Trophoblast cell (in vitro differentiated cells and primary cell): ENCODE measurements at regions not wholly inside any gene's neighbourhood (a gene's known extent, or its start where the extent isn't known, plus 50 kb on each side); places are given as distances from the start of the nearest gene placed in this dataset.

Source experiments
- DNase-seq, 2 donors: peaks; one replicate each; pipeline ENCODE4 v3.0.0-alpha.2; 2016
- H2AFZ ChIP-seq: 2 replicates; pipeline ENCODE4 v1.6.1; 2013; ENCODE audit warnings: low read length, moderate library complexity, mild to moderate bottlenecking; ENCODE audit not compliant: insufficient read depth, poor library complexity
- H2AK5ac ChIP-seq: 2 replicates; pipeline ENCODE4 v1.6.1; 2013; ENCODE audit warnings: mild to moderate bottlenecking, low read length
- H2BK120ac ChIP-seq: 2 replicates; pipeline ENCODE4 v1.6.1; 2013; ENCODE audit warnings: low read length, mild to moderate bottlenecking, moderate library complexity; ENCODE audit not compliant: insufficient read depth, poor library complexity
- H2BK12ac ChIP-seq: 2 replicates; pipeline ENCODE4 v1.6.1; 2013; ENCODE audit warnings: mild to moderate bottlenecking, low read length, moderate library complexity
- H2BK5ac ChIP-seq: 2 replicates; pipeline ENCODE4 v1.6.1; 2013; ENCODE audit warnings: low read length, low read depth, moderate library complexity, mild to moderate bottlenecking; ENCODE audit not compliant: poor library complexity
- H3K14ac ChIP-seq: 2 replicates; pipeline ENCODE4 v1.6.1; 2013; ENCODE audit warnings: mild to moderate bottlenecking, low read length
- H3K18ac ChIP-seq: 2 replicates; pipeline ENCODE4 v1.6.1; 2013; ENCODE audit warnings: mild to moderate bottlenecking, low read length
- H3K23ac ChIP-seq: 2 replicates; pipeline ENCODE4 v1.6.1; 2013; ENCODE audit warnings: low read length
- H3K27ac ChIP-seq: 2 replicates; pipeline ENCODE4 v1.5.1; 2013; ENCODE audit warnings: low read depth, mild to moderate bottlenecking, inconsistent platforms, low read length, moderate library complexity
- H3K27me3 ChIP-seq: 2 replicates; pipeline ENCODE4 v1.6.1; 2013; ENCODE audit warnings: inconsistent platforms, mild to moderate bottlenecking, low read length, moderate library complexity; ENCODE audit not compliant: insufficient read depth
- H3K36me3 ChIP-seq, 2 experiments: 1 replicate in 1 of 2; 2 replicates in 1 of 2; pipeline ENCODE4 v1.6.1; 2013; ENCODE audit warnings: low read length in 2 of 2, mild to moderate bottlenecking in 2 of 2, moderate library complexity in 1 of 2; ENCODE audit not compliant: insufficient read depth in 2 of 2, control insufficient read depth in 1 of 2
- H3K4ac ChIP-seq: 2 replicates; pipeline ENCODE4 v1.6.1; 2013; ENCODE audit warnings: low read depth, mild to moderate bottlenecking, low read length, moderate library complexity
- H3K4me1 ChIP-seq, 2 experiments: 1 replicate in 1 of 2; 2 replicates in 1 of 2; pipeline ENCODE4 v1.6.1; 2013; ENCODE audit warnings: low read length in 2 of 2, mild to moderate bottlenecking in 2 of 2, moderate library complexity in 1 of 2; ENCODE audit not compliant: insufficient read depth in 2 of 2, control insufficient read depth in 1 of 2
- H3K4me2 ChIP-seq: 2 replicates; pipeline ENCODE4 v1.6.1; 2013; ENCODE audit warnings: inconsistent platforms, mild to moderate bottlenecking, low read length, moderate library complexity
- H3K4me3 ChIP-seq: 2 replicates; pipeline ENCODE4 v1.5.1; 2013; ENCODE audit warnings: mild to moderate bottlenecking, low read depth, low read length, inconsistent platforms
- H3K79me1 ChIP-seq: one replicate; pipeline ENCODE4 v1.6.1; 2013; ENCODE audit warnings: low read length
- H3K79me2 ChIP-seq: 2 replicates; pipeline ENCODE4 v1.6.1; 2013; ENCODE audit warnings: low read length, mild to moderate bottlenecking; ENCODE audit not compliant: control insufficient read depth, insufficient read depth, poor library complexity
- H3K9ac ChIP-seq: 2 replicates; pipeline ENCODE4 v1.6.1; 2013; ENCODE audit warnings: mild to moderate bottlenecking, low read length
- H3K9me3 ChIP-seq: 2 replicates; pipeline ENCODE4 v1.6.1; 2013; ENCODE audit warnings: low read depth, mild to moderate bottlenecking, control low read depth, inconsistent platforms, low read length; ENCODE audit not compliant: insufficient read depth
- H4K12ac ChIP-seq: 2 replicates; pipeline ENCODE4 v1.6.1; 2013; ENCODE audit warnings: low read depth, mild to moderate bottlenecking, low read length, moderate library complexity
- H4K8ac ChIP-seq: 2 replicates; pipeline ENCODE4 v1.6.1; 2013; ENCODE audit warnings: low read depth, mild to moderate bottlenecking, low read length, moderate library complexity
- H4K91ac ChIP-seq: one replicate; pipeline ENCODE4 v1.6.1; 2013; ENCODE audit warnings: low read depth, mild to moderate bottlenecking, low read length, moderate library complexity
- WGBS: extraction: QIAGEN DNeasy Blood & Tissue Kit; methylation state at CpG from one replicate; pipeline ENCODE4 v1.1.7; 2013; ENCODE audit warnings: missing lambda C conversion rate; ENCODE audit not compliant: insufficient read length, insufficient coverage; ENCODE audit errors: extremely low coverage; 5-methylcytosine and 5-hydroxymethylcytosine counted together

GRCh38 chr5:86155796-86156195, 461.9 kb upstream of the COX7C start:
- Histone ChIP-seq H3K79me2 (no peaks in the 10 kb centered on the region), H2BK120ac (no peak overlapping the region), H3K23ac (no peak overlapping the region), H2BK5ac (no peak overlapping the region), H3K4me3 (no peak overlapping the region), H2BK12ac (no peak overlapping the region), H2AFZ (no peak overlapping the region), H4K8ac (no peak overlapping the region), H3K18ac (no peak overlapping the region), H3K14ac (no peak overlapping the region), H3K4me2 (no peak overlapping the region), H2AK5ac (no peak overlapping the region), H3K79me1 (no peaks in the 10 kb centered on the region), H3K4ac (no peak overlapping the region), H4K91ac (no peak overlapping the region), H3K9ac (no peak overlapping the region), H3K27me3 (no peaks in the 10 kb centered on the region), H3K4me1 (no peaks in the 10 kb centered on the region), H3K9me3 (peaks cover 2% of the 10 kb centered on the region), H3K27ac (no peak overlapping the region), H4K12ac (no peak overlapping the region), H3K36me3 (no peaks in the 10 kb centered on the region)
- no CpG with 5 or more reads among the region's 3 CpGs for WGBS
- no peak for DNase-seq

- Histone ChIP-seq H3K36me3 (no peaks in the 10 kb centered on the region), H2BK5ac (no peak overlapping the region), H3K4me3 (no peak overlapping the region), H2BK120ac (no peak overlapping the region), H3K9me3 (no peaks in the 10 kb centered on the region), H3K27ac (no peak overlapping the region), H3K79me1 (no peaks in the 10 kb centered on the region), H2BK12ac (no peak overlapping the region), H3K4me2 (no peak overlapping the region), H3K18ac (no peak overlapping the region), H4K91ac (no peak overlapping the region), H4K12ac (no peak overlapping the region), H3K4me1 (no peaks in the 10 kb centered on the region), H4K8ac (no peak overlapping the region), H2AK5ac (no peak overlapping the region), H3K79me2 (no peaks in the 10 kb centered on the region), H2AFZ (no peak overlapping the region), H3K9ac (no peak overlapping the region), H3K14ac (no peak overlapping the region), H3K4ac (no peak overlapping the region), H3K27me3 (no peaks in the 10 kb centered on the region), H3K23ac (no peak overlapping the region)
- WGBS, result no CpG with 5 or more reads among the region's 1 CpG
- DNase-seq, result no peak
Observed at GRCh38 chr5:86170194-86170593, 447.5 kb upstream of the COX7C start.

- H3K9me3 ChIP-seq, result no peaks in the 10 kb centered on the region
- no peak overlapping the region for H4K8ac ChIP-seq
- no peak overlapping the region for H4K12ac ChIP-seq
- H4K91ac ChIP-seq, result no peak overlapping the region
- no peaks in the 10 kb centered on the region for H3K36me3 ChIP-seq
- DNase-seq, result no peak
- H3K4ac ChIP-seq, result no peak overlapping the region
- no peak overlapping the region for H2BK12ac ChIP-seq
- H2AK5ac ChIP-seq, result no peak overlapping the region
- no peaks in the 10 kb centered on the region for H3K4me1 ChIP-seq
- WGBS, result no CpG with 5 or more reads among the region's 1 CpG
- H2BK5ac ChIP-seq, result no peak overlapping the region
- H3K79me1 ChIP-seq, result no peaks in the 10 kb centered on the region
- H3K27me3 ChIP-seq, result no peaks in the 10 kb centered on the region
- no peak overlapping the region for H3K18ac ChIP-seq
- H3K4me2 ChIP-seq, result no peak overlapping the region
- no peak overlapping the region for H3K23ac ChIP-seq
- H2AFZ ChIP-seq, result no peak overlapping the region
- H3K4me3 ChIP-seq, result no peak overlapping the region
- no peak overlapping the region for H3K27ac ChIP-seq
- no peak overlapping the region for H3K9ac ChIP-seq
- H3K79me2 ChIP-seq, result no peaks in the 10 kb centered on the region
- H3K14ac ChIP-seq, result no peak overlapping the region
- H2BK120ac ChIP-seq, result no peak overlapping the region
Observed at GRCh38 chr5:86175224-86175623, 442.5 kb upstream of the COX7C start.

- Histone ChIP-seq H3K23ac (no peak overlapping the region), H3K4me3 (no peak overlapping the region), H3K79me2 (no peaks in the 10 kb centered on the region), H2BK5ac (no peak overlapping the region), H3K36me3 (no peaks in the 10 kb centered on the region), H3K79me1 (no peaks in the 10 kb centered on the region), H2BK12ac (no peak overlapping the region), H4K91ac (no peak overlapping the region), H2AFZ (no peak overlapping the region), H3K18ac (no peak overlapping the region), H3K9me3 (no peaks in the 10 kb centered on the region), H3K4ac (no peak overlapping the region), H2AK5ac (no peak overlapping the region), H4K8ac (no peak overlapping the region), H4K12ac (no peak overlapping the region), H3K14ac (no peak overlapping the region), H3K27ac (no peak overlapping the region), H2BK120ac (no peak overlapping the region), H3K9ac (no peak overlapping the region), H3K27me3 (no peaks in the 10 kb centered on the region), H3K4me2 (no peak overlapping the region), H3K4me1 (no peaks in the 10 kb centered on the region)
- no peak for DNase-seq
Observed at GRCh38 chr5:86199287-86199686, 418.5 kb upstream of the COX7C start.

- no peaks in the 10 kb centered on the region for H3K27me3 ChIP-seq
- H3K79me1 ChIP-seq, result no peaks in the 10 kb centered on the region
- no peak overlapping the region for H2BK5ac ChIP-seq
- no peak overlapping the region for H3K4me3 ChIP-seq
- H4K91ac ChIP-seq, result no peak overlapping the region
- H3K23ac ChIP-seq, result no peak overlapping the region
- no peak overlapping the region for H3K27ac ChIP-seq
- no peak overlapping the region for H2BK12ac ChIP-seq
- no peak overlapping the region for H2AFZ ChIP-seq
- no peak overlapping the region for H2BK120ac ChIP-seq
- H3K4me2 ChIP-seq, result no peak overlapping the region
- no peak overlapping the region for H3K18ac ChIP-seq
- H4K12ac ChIP-seq, result no peak overlapping the region
- no peak overlapping the region for H3K4ac ChIP-seq
- no peaks in the 10 kb centered on the region for H3K4me1 ChIP-seq
- no peaks in the 10 kb centered on the region for H3K36me3 ChIP-seq
- H4K8ac ChIP-seq, result no peak overlapping the region
- H3K9me3 ChIP-seq, result no peaks in the 10 kb centered on the region
- no peaks in the 10 kb centered on the region for H3K79me2 ChIP-seq
- H3K9ac ChIP-seq, result no peak overlapping the region
- H2AK5ac ChIP-seq, result no peak overlapping the region
- no peak for DNase-seq
- H3K14ac ChIP-seq, result no peak overlapping the region
Observed at GRCh38 chr5:86228147-86228546, 389.6 kb upstream of the COX7C start.
